ENCODE measurements at regions not wholly inside any gene's neighbourhood (a gene's known extent, or its start where the extent isn't known, plus 50 kb on each side); places are given as distances from the start of the nearest gene placed in this dataset.

GRCh38 chr6:155964544-155964943 lies 508.9 kb upstream of the NOX3 start:
- H3K27ac ChIP-seq: no peak overlapping the region
- DNase-seq: no peak
- intact Hi-C loops (cut with DNase I; ENCODE audit: low total_unique reads): no loop called here
- 78 to 86% methylated on average over 2 of the region's 2 CpGs for WGBS, 2 donors (ENCODE audit: low coverage in 1 of 2)
- H3K4me1 ChIP-seq: peaks cover 0 to 10% (median 1%) of the 10 kb centered on the region in 4 donors
- in situ Hi-C loops (cut with MboI; ENCODE audit: low pct_ligation_motif_present in 1 of 4, low pct_unique_long_range_greater_than_20kb in 1 of 4, low sequenced_read_pairs in 3 of 4): no loop called here
- H3K27me3 ChIP-seq: no peaks in the 10 kb centered on the region
- H3K9me3 ChIP-seq: no peaks in the 10 kb centered on the region
- no peaks in the 10 kb centered on the region for H3K36me3 ChIP-seq
- no peak overlapping the region for H3K4me3 ChIP-seq
- TF ChIP-seq POLR2A (IDR thresholded peaks at IDR 0.05) (no peak), EP300 (IDR thresholded peaks at IDR 0.05; ENCODE audit: low read depth) (no peak), CTCF (IDR thresholded peaks at IDR 0.05) (no peak), POLR2AphosphoS5 (IDR thresholded peaks at IDR 0.05) (no peak)

DNA sequence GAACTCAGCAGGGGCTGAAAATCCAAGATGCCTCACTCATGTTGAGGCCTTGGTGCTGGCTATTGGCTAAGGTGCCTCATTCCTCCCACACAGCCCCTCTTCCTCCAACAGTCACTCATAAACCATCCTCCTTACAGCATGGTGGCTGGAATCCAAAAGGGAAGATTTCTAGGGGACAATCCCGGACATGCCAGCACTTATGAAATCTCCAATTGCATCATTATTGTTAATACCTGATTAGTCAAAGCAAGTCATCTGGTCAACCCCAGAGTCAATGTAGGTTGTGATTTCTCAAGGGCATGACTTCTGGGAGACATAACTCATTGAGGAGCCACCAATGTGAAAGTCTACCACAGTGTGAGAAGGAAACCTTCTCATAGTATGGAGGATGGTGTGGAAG lies 506.6 kb upstream of the NOX3 start:
- no peak for TF ChIP-seq POLR2AphosphoS5 (IDR thresholded peaks at IDR 0.05)
- no peak for TF ChIP-seq POLR2A (IDR thresholded peaks at IDR 0.05)
- no peak for TF ChIP-seq EP300 (IDR thresholded peaks at IDR 0.05; ENCODE audit: low read depth)
- no peak for TF ChIP-seq CTCF (IDR thresholded peaks at IDR 0.05)
- intact Hi-C loops (cut with DNase I; ENCODE audit: low total_unique reads) (no loop called here), in situ Hi-C loops (cut with MboI; ENCODE audit: low pct_ligation_motif_present in 1 of 4, low pct_unique_long_range_greater_than_20kb in 1 of 4, low sequenced_read_pairs in 3 of 4) (no loop called here)
- no peak overlapping the region for H3K4me3 ChIP-seq
- no peaks in the 10 kb centered on the region for H3K27me3 ChIP-seq
- H3K9me3 ChIP-seq: no peaks in the 10 kb centered on the region
- no peak overlapping the region for H3K27ac ChIP-seq
- no peaks in the 10 kb centered on the region for H3K36me3 ChIP-seq
- no peak for DNase-seq
- peaks cover 0 to 14% (median 2%) of the 10 kb centered on the region in 4 donors for H3K4me1 ChIP-seq
- 89% methylated on average over 1 of the region's 1 CpG; no CpG with 5 or more reads in 1 of the 2 donors for WGBS, 2 donors (ENCODE audit: low coverage in 1 of 2)

DNA sequence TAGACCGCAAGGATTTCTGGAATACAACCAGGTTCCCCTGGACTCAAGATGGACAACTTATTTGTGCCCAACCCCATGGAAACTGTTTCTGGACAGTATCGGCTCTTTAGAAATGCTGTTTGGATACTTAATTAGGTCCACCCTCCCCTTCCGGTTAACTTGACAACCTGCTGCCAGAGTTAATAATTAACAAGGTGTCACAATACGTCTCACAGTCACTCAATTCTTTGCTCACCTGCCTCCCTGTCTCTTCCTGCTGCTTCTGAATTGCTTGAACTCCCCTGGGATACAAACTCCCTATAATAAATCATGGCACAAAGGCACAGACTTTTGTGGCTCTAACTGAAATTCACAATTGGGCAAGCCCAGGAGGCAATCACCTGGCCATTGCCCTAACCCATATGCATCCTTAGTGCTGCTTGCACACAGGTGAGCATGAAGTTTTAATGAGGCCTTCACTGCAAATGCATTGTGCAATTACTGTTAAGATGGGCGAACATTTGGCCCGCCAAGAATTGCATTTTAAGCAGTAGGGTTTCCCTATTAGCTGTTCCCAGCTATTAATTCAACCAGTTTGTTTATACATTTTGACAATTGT lies 504.4 kb upstream of the NOX3 start:
- DNase-seq: peak; percentile 24
- intact Hi-C loops (cut with DNase I; ENCODE audit: low total_unique reads) (no loop called here), in situ Hi-C loops (cut with MboI; ENCODE audit: low pct_ligation_motif_present in 1 of 4, low pct_unique_long_range_greater_than_20kb in 1 of 4, low sequenced_read_pairs in 3 of 4) (no loop called here)
- H3K4me3 ChIP-seq: no peak overlapping the region
- H3K4me1 ChIP-seq: peaks cover 0 to 14% (median 2%) of the 10 kb centered on the region in 4 donors
- no peaks in the 10 kb centered on the region for H3K9me3 ChIP-seq
- WGBS, 2 donors (ENCODE audit: low coverage in 1 of 2): 54 to 66% methylated on average over 2 to 6 of the region's 6 CpGs
- H3K27me3 ChIP-seq: no peaks in the 10 kb centered on the region
- H3K36me3 ChIP-seq: no peaks in the 10 kb centered on the region
- H3K27ac ChIP-seq: peak overlapping the region in 1 of 4 donors; percentile 43
- TF ChIP-seq POLR2AphosphoS5 (IDR thresholded peaks at IDR 0.05): no peak

DNA sequence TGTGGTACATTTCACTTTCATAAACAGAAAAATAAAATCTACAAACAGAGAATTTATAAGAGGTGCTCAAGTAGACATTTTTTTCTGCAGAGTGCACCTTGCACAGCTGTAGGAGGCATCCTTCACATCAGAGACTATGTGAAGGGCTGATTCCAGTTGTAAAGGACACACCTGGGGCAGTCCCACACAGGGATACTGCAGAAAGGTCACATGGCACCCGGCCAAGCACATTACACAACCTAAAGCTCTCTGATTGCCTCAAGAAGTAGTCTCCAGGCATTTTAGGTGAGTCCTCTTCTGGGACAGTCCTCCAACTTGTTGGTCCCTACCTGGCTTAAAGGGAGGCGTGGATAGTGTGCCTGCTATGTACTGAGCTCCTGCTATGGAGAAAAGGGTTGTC lies 502.9 kb upstream of the NOX3 start:
- Histone ChIP-seq H3K27ac (no peak overlapping the region), H3K36me3 (no peaks in the 10 kb centered on the region), H3K9me3 (no peaks in the 10 kb centered on the region), H3K4me1 (peaks cover 0 to 14% (median 2%) of the 10 kb centered on the region in 4 donors), H3K4me3 (no peak overlapping the region), H3K27me3 (no peaks in the 10 kb centered on the region)
- 63% methylated on average over 2 of the region's 2 CpGs; no CpG with 5 or more reads in 1 of the 2 donors for WGBS, 2 donors (ENCODE audit: low coverage in 1 of 2)
- intact Hi-C loops (cut with DNase I; ENCODE audit: low total_unique reads): no loop called here
- TF ChIP-seq POLR2AphosphoS5 (IDR thresholded peaks at IDR 0.05) (peak in 2 of 3 donors; percentile 22 to 23), CTCF (IDR thresholded peaks at IDR 0.05) (no peak), EP300 (IDR thresholded peaks at IDR 0.05; ENCODE audit: low read depth) (no peak), POLR2A (IDR thresholded peaks at IDR 0.05) (no peak)
- peak; percentile 91 for DNase-seq
- in situ Hi-C loops (cut with MboI; ENCODE audit: low pct_ligation_motif_present in 1 of 4, low pct_unique_long_range_greater_than_20kb in 1 of 4, low sequenced_read_pairs in 3 of 4): no loop called here

DNA sequence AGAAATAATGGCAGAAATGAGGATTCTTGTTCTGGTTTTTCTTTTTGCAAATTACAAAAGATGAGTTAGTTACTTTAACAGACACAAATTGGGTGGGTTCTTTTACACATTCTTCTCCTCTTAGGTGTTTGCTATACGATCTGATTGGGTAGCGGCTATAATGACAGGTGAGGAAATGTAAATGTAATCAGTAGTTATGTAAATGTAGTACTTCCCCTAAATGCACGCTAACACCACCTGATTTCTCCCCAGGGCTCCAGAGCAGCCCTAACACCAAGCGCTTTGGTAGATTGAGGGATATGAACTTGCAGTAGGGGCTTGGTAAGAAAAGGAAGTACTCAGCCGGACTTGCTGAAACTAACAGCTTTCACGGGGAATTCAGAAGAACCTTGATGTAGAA lies 499.4 kb upstream of the NOX3 start:
- H3K9me3 ChIP-seq: no peaks in the 10 kb centered on the region
- no peak overlapping the region for H3K27ac ChIP-seq
- 65 to 82% methylated on average over 5 to 6 of the region's 6 CpGs for WGBS, 2 donors (ENCODE audit: low coverage in 1 of 2)
- TF ChIP-seq CTCF (IDR thresholded peaks at IDR 0.05): no peak
- no peak for TF ChIP-seq POLR2AphosphoS5 (IDR thresholded peaks at IDR 0.05)
- TF ChIP-seq POLR2A (IDR thresholded peaks at IDR 0.05): no peak
- TF ChIP-seq EP300 (IDR thresholded peaks at IDR 0.05; ENCODE audit: low read depth): no peak
- no peaks in the 10 kb centered on the region for H3K36me3 ChIP-seq
- H3K27me3 ChIP-seq: no peaks in the 10 kb centered on the region
- no peak for DNase-seq
- H3K4me1 ChIP-seq: peaks cover 0 to 5% (median 2%) of the 10 kb centered on the region in 4 donors
- in situ Hi-C loops (cut with MboI; ENCODE audit: low pct_ligation_motif_present in 1 of 4, low pct_unique_long_range_greater_than_20kb in 1 of 4, low sequenced_read_pairs in 3 of 4) (no loop called here), intact Hi-C loops (cut with DNase I; ENCODE audit: low total_unique reads) (no loop called here)
- H3K4me3 ChIP-seq: no peak overlapping the region
